ENCODE measurements at regions not wholly inside any gene's neighbourhood (a gene's known extent, or its start where the extent isn't known, plus 50 kb on each side); places are given as distances from the start of the nearest gene placed in this dataset.

- Histone ChIP-seq H3K79me2 (replicated peaks; ENCODE audit: insufficient read depth) (no peaks in the 10 kb centered on the region), H3K4me3 (no peak overlapping the region), H3K27me3 (ENCODE audit: insufficient read depth) (no peaks in the 10 kb centered on the region), H3K36me3 (ENCODE audit: insufficient read depth) (no peaks in the 10 kb centered on the region), H3K9me2 (ENCODE audit: insufficient read depth) (peaks cover 15% of the 10 kb centered on the region; the same call in 1 of the 2 replicates), H3K4me2 (no peak overlapping the region), H3F3A (replicated peaks; ENCODE audit: low read depth) (no peaks in the 10 kb centered on the region), H3K27ac (ENCODE audit: low read depth) (no peak overlapping the region), H4K20me1 (replicated peaks; ENCODE audit: insufficient read depth) (no peaks in the 10 kb centered on the region), H3K4me1 (ENCODE audit: insufficient read depth) (no peaks in the 10 kb centered on the region), H2AFZ (no peak overlapping the region)
- H3K27ac Mint-ChIP-seq, result no peak overlapping the region
- H3K36me3 Mint-ChIP-seq (ENCODE audit: low read depth), result no peaks in the 10 kb centered on the region
- DNase-seq (ENCODE audit: low spot score), result no peak
- TF ChIP-seq, protein P1, sequence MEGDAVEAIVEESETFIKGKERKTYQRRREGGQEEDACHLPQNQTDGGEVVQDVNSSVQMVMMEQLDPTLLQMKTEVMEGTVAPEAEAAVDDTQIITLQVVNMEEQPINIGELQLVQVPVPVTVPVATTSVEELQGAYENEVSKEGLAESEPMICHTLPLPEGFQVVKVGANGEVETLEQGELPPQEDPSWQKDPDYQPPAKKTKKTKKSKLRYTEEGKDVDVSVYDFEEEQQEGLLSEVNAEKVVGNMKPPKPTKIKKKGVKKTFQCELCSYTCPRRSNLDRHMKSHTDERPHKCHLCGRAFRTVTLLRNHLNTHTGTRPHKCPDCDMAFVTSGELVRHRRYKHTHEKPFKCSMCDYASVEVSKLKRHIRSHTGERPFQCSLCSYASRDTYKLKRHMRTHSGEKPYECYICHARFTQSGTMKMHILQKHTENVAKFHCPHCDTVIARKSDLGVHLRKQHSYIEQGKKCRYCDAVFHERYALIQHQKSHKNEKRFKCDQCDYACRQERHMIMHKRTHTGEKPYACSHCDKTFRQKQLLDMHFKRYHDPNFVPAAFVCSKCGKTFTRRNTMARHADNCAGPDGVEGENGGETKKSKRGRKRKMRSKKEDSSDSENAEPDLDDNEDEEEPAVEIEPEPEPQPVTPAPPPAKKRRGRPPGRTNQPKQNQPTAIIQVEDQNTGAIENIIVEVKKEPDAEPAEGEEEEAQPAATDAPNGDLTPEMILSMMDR (conservative IDR thresholded peaks at IDR 0.05; ENCODE audit: low read depth in 2 of 2), result no peak
- TF ChIP-seq JUNB (IDR thresholded peaks at IDR 0.05; ENCODE audit: unreplicated experiment) (no peak), NANOG (IDR thresholded peaks at IDR 0.05; ENCODE audit: borderline replicate concordance) (no peak)
- H3K27me3 Mint-ChIP-seq (ENCODE audit: insufficient read depth, low read depth, poor library complexity), result no peaks in the 10 kb centered on the region
- H3K9me3 Mint-ChIP-seq, result no peaks in the 10 kb centered on the region
- no peak for ATAC-seq
- no peaks in the 10 kb centered on the region for H3K4me1 Mint-ChIP-seq
- H3K4me3 Mint-ChIP-seq, result no peak overlapping the region
Observed at GRCh38 chr6:105803442-105803841, 282.7 kb upstream of the PRDM1 start.

DNA sequence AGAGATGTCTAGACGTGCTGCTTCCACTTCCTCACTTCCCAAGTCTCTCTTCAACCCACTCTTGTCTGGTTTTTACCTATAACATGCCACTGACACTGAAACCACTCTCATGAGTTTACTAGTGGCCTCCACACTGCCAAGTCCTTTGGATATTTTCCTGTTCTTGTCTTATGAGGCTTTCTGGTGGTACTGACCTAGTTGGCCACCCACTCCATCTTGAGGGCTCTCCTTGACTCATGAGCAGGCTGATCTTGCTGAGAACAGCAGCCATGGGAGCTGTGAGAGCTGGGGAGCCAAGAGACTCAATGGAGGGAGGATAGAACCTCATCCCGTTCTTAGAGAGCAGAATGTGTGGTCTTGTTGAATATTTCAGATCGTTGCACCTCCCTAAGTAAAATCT is 283.4 kb upstream of the PRDM1 start:
- Histone ChIP-seq H3K9me2 (ENCODE audit: insufficient read depth) (peaks cover 15% of the 10 kb centered on the region; the same call in 1 of the 2 replicates), H3K4me2 (no peak overlapping the region), H4K20me1 (replicated peaks; ENCODE audit: insufficient read depth) (no peaks in the 10 kb centered on the region), H3K4me3 (no peak overlapping the region), H2AFZ (no peak overlapping the region), H3K36me3 (ENCODE audit: insufficient read depth) (no peaks in the 10 kb centered on the region), H3K27me3 (ENCODE audit: insufficient read depth) (no peaks in the 10 kb centered on the region), H3K27ac (ENCODE audit: low read depth) (no peak overlapping the region), H3K4me1 (ENCODE audit: insufficient read depth) (no peaks in the 10 kb centered on the region), H3F3A (replicated peaks; ENCODE audit: low read depth) (no peaks in the 10 kb centered on the region), H3K79me2 (replicated peaks; ENCODE audit: insufficient read depth) (no peaks in the 10 kb centered on the region)
- Mint-ChIP-seq H3K27ac (no peak overlapping the region), H3K4me3 (no peak overlapping the region), H3K9me3 (no peaks in the 10 kb centered on the region), H3K27me3 (ENCODE audit: insufficient read depth, low read depth, poor library complexity) (no peaks in the 10 kb centered on the region), H3K4me1 (no peaks in the 10 kb centered on the region), H3K36me3 (ENCODE audit: low read depth) (no peaks in the 10 kb centered on the region)
- no peak for ATAC-seq
- no peak for DNase-seq (ENCODE audit: low spot score)
- TF ChIP-seq ZNF114 (CRISPR knock-in tag; IDR thresholded peaks at IDR 0.05) (no peak), REST (IDR thresholded peaks at IDR 0.05; ENCODE audit: unreplicated experiment) (no peak), ZNF331 (CRISPR knock-in tag; IDR thresholded peaks at IDR 0.05; ENCODE audit: low read depth) (no peak), STAT1 (IDR thresholded peaks at IDR 0.05; ENCODE audit: unreplicated experiment) (no peak), JUNB (IDR thresholded peaks at IDR 0.05; ENCODE audit: unreplicated experiment) (no peak), CREB1 (CRISPR knock-in tag; IDR thresholded peaks at IDR 0.05; ENCODE audit: low read depth) (no peak), POLR2AphosphoS5 (IDR thresholded peaks at IDR 0.05; ENCODE audit: low read depth) (no peak), EZH2phosphoT487 (IDR thresholded peaks at IDR 0.05; ENCODE audit: unreplicated experiment) (no peak), NANOG (IDR thresholded peaks at IDR 0.05; ENCODE audit: borderline replicate concordance) (no peak), EZH2 (IDR thresholded peaks at IDR 0.05; ENCODE audit: low read depth, unreplicated experiment) (no peak)
- TF ChIP-seq, protein P2, sequence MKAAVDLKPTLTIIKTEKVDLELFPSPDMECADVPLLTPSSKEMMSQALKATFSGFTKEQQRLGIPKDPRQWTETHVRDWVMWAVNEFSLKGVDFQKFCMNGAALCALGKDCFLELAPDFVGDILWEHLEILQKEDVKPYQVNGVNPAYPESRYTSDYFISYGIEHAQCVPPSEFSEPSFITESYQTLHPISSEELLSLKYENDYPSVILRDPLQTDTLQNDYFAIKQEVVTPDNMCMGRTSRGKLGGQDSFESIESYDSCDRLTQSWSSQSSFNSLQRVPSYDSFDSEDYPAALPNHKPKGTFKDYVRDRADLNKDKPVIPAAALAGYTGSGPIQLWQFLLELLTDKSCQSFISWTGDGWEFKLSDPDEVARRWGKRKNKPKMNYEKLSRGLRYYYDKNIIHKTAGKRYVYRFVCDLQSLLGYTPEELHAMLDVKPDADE (IDR thresholded peaks at IDR 0.05), result no peak
- TF ChIP-seq, protein P1 (conservative IDR thresholded peaks at IDR 0.05; ENCODE audit: low read depth in 2 of 2), result no peak
